ENCODE measurements at regions not wholly inside any gene's neighbourhood (a gene's known extent, or its start where the extent isn't known, plus 50 kb on each side); places are given as distances from the start of the nearest gene placed in this dataset.

GRCh38 chr5:99664972-99665371 is 736.2 kb upstream of the CHD1 start:
- POLR2A ChIA-PET (ENCODE audit: partially characterized antibody), result no interaction called here
- FAIRE-seq (no peak), DNase-seq (ENCODE audit: low read depth in 1 of 2, low spot score in 2 of 2) (no peak)
- Histone ChIP-seq H3K36me3 (ENCODE audit: control insufficient read depth in 2 of 4, insufficient read depth in 4 of 4, low read length in 3 of 4) (no peaks in the 10 kb centered on the region), H2BK15ac (ENCODE audit: low read length) (no peak overlapping the region), H4K5ac (ENCODE audit: insufficient read length, low read depth, low read length) (no peak overlapping the region), H3K79me2 (ENCODE audit: control insufficient read depth in 1 of 2, insufficient read depth in 2 of 2, low read length in 2 of 2) (no peaks in the 10 kb centered on the region), H3K56ac (replicated peaks; ENCODE audit: insufficient read length, low read depth, low read length) (no peak overlapping the region), H4K8ac (ENCODE audit: extremely low read depth, insufficient read depth, low read length) (no peak overlapping the region), H3K4me1 (replicated peaks in 1 of 4; ENCODE audit: control insufficient read depth in 3 of 4, insufficient read depth in 4 of 4, low read length in 3 of 4) (no peaks in the 10 kb centered on the region), H3K23me2 (ENCODE audit: low read depth, low read length) (no peaks in the 10 kb centered on the region), H2BK12ac (ENCODE audit: low read depth, low read length) (no peak overlapping the region), H4K20me1 (replicated peaks in 1 of 2; ENCODE audit: control insufficient read depth in 1 of 2, insufficient read depth in 2 of 2, low read length in 2 of 2) (no peaks in the 10 kb centered on the region), H2BK20ac (ENCODE audit: low read length) (no peak overlapping the region), H3K27ac (ENCODE audit: low read depth, low read length) (no peak overlapping the region), H2BK120ac (replicated peaks; ENCODE audit: low read depth, low read length) (no peak overlapping the region), H2AK5ac (ENCODE audit: low read depth, low read length) (no peak overlapping the region), H3K27me3 (replicated peaks in 1 of 4; ENCODE audit: control insufficient read depth in 3 of 4, extremely low read depth in 1 of 4, insufficient read depth in 3 of 4, low read length in 3 of 4) (no peaks in the 10 kb centered on the region), H3K9ac (replicated peaks in 1 of 4; ENCODE audit: extremely low read depth in 1 of 4, low read depth in 3 of 4, low read length in 3 of 4) (no peak overlapping the region), H2BK5ac (ENCODE audit: low read depth, low read length) (no peak overlapping the region), H4K91ac (replicated peaks; ENCODE audit: insufficient read length, low read length) (no peak overlapping the region), H3K4me2 (ENCODE audit: insufficient read depth in 1 of 2, low read depth in 2 of 2, low read length in 2 of 2) (no peak overlapping the region), H3K9me3 (ENCODE audit: insufficient read depth in 2 of 2, low read depth in 1 of 2, low read length in 1 of 2) (no peaks in the 10 kb centered on the region), H3K23ac (ENCODE audit: insufficient read length) (no peak overlapping the region), H3K14ac (ENCODE audit: insufficient read length) (no peak overlapping the region), H3K4me3 (ENCODE audit: extremely low read depth in 1 of 4, insufficient read depth in 2 of 4, low read depth in 3 of 4, low read length in 4 of 4) (no peak overlapping the region), H3K4ac (replicated peaks; ENCODE audit: insufficient read length, low read depth, low read length) (no peak overlapping the region), H3K79me1 (ENCODE audit: low read depth, low read length) (no peaks in the 10 kb centered on the region), H3K18ac (ENCODE audit: extremely low read depth, low read length) (no peak overlapping the region), H2AFZ (ENCODE audit: low read length) (no peak overlapping the region)
- CTCF ChIA-PET (ENCODE audit: partially characterized antibody), result no interaction called here
- no peak for TF ChIP-seq RBBP5 (IDR thresholded peaks at IDR 0.05; ENCODE audit: borderline replicate concordance, low read depth, low read length)
- no peak for TF ChIP-seq CTBP2 (IDR thresholded peaks at IDR 0.05; ENCODE audit: borderline replicate concordance, insufficient read depth, insufficient read length, low read length)
- no peak for TF ChIP-seq GTF2F1 (IDR thresholded peaks at IDR 0.05; ENCODE audit: borderline replicate concordance, low read depth, low read length)

Data from H1 (cell line).